Thyroid gland (tissue), 4 donors: ENCODE measurements at regions not wholly inside any gene's neighbourhood (a gene's known extent, or its start where the extent isn't known, plus 50 kb on each side); places are given as distances from the start of the nearest gene placed in this dataset.

Experiments used
- CTCF ChIP-seq, 6 experiments: fragments of 200-600 bp in 3 of 6; fragments of 450-650 bp in 3 of 6; sonication (generic) in 3 of 6; IDR thresholded peaks; one replicate each; pipeline ENCODE4 v1.5.1; 2016 to 2019; ENCODE audit warnings: antibody characterized with exemption in 6 of 6, mild to moderate bottlenecking in 2 of 6, inconsistent platforms in 1 of 6, moderate library complexity in 1 of 6
- POLR2A ChIP-seq, 2 donors: fragments of 450-650 bp; IDR thresholded peaks; one replicate each; pipeline ENCODE4 v1.6.1; 2017; ENCODE audit warnings: antibody characterized with exemption in 2 of 2, mild to moderate bottlenecking in 2 of 2, moderate library complexity in 1 of 2

- TF ChIP-seq CTCF (IDR thresholded peaks at IDR 0.05): no peak
- TF ChIP-seq POLR2A (IDR thresholded peaks at IDR 0.05): no peak
Measured at GRCh38 chr9:126119731-126120130, 206.9 kb upstream of the MVB12B start.
